ENCODE measurements at regions not wholly inside any gene's neighbourhood (a gene's known extent, or its start where the extent isn't known, plus 50 kb on each side); places are given as distances from the start of the nearest gene placed in this dataset.

DNA sequence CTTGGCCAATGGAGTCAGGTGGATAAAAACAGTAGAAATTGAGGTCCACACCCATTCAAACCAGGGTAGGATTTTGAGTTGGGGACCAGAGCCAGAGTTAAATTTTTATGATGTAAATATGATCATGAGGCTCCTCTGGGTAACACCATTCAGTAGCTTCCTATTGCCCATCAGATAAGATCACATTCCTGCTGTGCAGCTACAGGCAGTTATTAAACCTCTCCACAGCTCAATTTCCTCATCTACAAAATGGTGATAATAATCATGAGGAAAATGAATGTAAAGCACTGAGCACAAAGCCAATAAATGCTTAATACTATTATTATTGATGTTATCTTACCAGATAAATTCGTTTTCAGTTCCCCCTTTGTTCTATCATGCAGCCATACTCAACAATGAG, 432.0 kb downstream of the CAAP1 start:
- Histone ChIP-seq H3K27ac (no peak overlapping the region), H3K36me3 (no peaks in the 10 kb centered on the region), H3K4me1 (ENCODE audit: low read depth) (no peaks in the 10 kb centered on the region), H3K27me3 (no peaks in the 10 kb centered on the region), H3K4me3 (no peak overlapping the region), H3K9me3 (ENCODE audit: low read depth) (no peaks in the 10 kb centered on the region)
- no peak for DNase-seq (ENCODE audit: low read depth in 1 of 2, low spot score in 1 of 2)
- TF ChIP-seq, protein P1, sequence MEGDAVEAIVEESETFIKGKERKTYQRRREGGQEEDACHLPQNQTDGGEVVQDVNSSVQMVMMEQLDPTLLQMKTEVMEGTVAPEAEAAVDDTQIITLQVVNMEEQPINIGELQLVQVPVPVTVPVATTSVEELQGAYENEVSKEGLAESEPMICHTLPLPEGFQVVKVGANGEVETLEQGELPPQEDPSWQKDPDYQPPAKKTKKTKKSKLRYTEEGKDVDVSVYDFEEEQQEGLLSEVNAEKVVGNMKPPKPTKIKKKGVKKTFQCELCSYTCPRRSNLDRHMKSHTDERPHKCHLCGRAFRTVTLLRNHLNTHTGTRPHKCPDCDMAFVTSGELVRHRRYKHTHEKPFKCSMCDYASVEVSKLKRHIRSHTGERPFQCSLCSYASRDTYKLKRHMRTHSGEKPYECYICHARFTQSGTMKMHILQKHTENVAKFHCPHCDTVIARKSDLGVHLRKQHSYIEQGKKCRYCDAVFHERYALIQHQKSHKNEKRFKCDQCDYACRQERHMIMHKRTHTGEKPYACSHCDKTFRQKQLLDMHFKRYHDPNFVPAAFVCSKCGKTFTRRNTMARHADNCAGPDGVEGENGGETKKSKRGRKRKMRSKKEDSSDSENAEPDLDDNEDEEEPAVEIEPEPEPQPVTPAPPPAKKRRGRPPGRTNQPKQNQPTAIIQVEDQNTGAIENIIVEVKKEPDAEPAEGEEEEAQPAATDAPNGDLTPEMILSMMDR (IDR thresholded peaks at IDR 0.05; ENCODE audit: low read depth, low read length) = no peak

DNA sequence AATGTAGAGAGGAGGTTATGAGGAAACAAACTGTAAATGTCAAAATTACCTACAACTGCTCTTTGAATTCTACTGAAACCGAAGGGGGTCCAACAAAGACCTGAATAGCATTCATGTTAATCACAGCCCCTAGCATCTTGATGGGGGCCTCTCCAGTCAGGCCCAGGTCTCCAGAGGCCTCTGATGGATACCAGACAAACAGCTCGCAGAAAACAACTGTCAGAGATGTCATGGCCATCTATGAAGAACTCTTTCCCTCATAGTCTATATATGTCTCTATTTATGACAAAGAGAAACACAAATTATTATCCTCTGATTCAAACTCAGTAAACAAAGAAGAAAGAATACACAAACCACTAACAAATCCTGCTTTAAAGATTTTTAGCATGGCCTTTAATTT, 432.6 kb downstream of the CAAP1 start:
- DNase-seq (ENCODE audit: low read depth in 1 of 2, low spot score in 1 of 2) = no peak
- Histone ChIP-seq H3K4me1 (ENCODE audit: low read depth) (no peaks in the 10 kb centered on the region), H3K9me3 (ENCODE audit: low read depth) (no peaks in the 10 kb centered on the region), H3K4me3 (no peak overlapping the region), H3K27ac (no peak overlapping the region), H3K36me3 (no peaks in the 10 kb centered on the region), H3K27me3 (no peaks in the 10 kb centered on the region)
- TF ChIP-seq, protein P1 (IDR thresholded peaks at IDR 0.05; ENCODE audit: low read depth, low read length) = no peak

DNA sequence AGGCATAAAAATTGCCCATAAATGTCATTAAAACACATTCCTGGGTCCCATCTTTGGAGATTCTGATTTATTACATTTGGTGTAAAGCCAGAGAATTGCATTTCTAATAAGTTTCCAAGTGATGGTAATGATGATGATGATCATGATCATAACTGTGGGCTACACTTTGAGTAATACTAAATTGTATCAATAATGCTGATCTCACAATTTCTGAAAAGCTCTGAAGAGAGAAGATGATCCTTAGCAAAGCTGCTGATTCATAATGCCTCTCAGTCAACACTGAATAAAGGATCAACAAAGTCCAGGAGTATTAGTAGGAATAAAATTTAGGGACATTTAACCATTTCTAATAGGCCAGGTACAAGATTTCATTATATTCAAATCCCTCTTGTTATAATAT, 434.5 kb downstream of the CAAP1 start:
- Histone ChIP-seq H3K27ac (no peak overlapping the region), H3K36me3 (no peaks in the 10 kb centered on the region), H3K9me3 (ENCODE audit: low read depth) (no peaks in the 10 kb centered on the region), H3K27me3 (no peaks in the 10 kb centered on the region), H3K4me1 (ENCODE audit: low read depth) (no peaks in the 10 kb centered on the region), H3K4me3 (no peak overlapping the region)
- TF ChIP-seq, protein P1 (IDR thresholded peaks at IDR 0.05; ENCODE audit: low read depth, low read length) = no peak
- no peak for DNase-seq (ENCODE audit: low read depth in 1 of 2, low spot score in 1 of 2)

DNA sequence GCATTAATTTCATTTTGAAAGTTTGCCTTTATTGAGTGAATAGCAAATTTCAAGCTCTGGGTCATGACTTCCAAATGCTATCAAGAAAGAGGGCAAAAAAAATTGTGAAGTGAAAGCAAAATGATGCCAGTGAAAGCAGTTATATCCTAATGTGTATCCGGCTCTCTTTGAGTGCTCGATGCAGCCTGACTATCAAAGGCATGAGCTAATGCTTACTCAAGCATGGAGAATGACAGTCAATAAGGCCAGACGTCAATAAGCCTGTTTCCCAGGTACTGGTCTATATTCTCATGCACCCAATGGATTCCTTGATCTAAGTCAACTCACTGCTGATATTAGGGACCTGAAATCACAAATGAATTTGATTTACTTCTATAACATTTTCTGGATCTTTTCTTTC, 435.5 kb downstream of the CAAP1 start:
- TF ChIP-seq, protein P1 (IDR thresholded peaks at IDR 0.05; ENCODE audit: low read depth, low read length) = no peak
- no peaks in the 10 kb centered on the region for H3K36me3 ChIP-seq
- H3K4me1 ChIP-seq (ENCODE audit: low read depth) = no peaks in the 10 kb centered on the region
- H3K27ac ChIP-seq = no peak overlapping the region
- no peaks in the 10 kb centered on the region for H3K27me3 ChIP-seq
- no peak for DNase-seq (ENCODE audit: low read depth in 1 of 2, low spot score in 1 of 2)
- H3K4me3 ChIP-seq = no peak overlapping the region
- no peaks in the 10 kb centered on the region for H3K9me3 ChIP-seq (ENCODE audit: low read depth)

DNA sequence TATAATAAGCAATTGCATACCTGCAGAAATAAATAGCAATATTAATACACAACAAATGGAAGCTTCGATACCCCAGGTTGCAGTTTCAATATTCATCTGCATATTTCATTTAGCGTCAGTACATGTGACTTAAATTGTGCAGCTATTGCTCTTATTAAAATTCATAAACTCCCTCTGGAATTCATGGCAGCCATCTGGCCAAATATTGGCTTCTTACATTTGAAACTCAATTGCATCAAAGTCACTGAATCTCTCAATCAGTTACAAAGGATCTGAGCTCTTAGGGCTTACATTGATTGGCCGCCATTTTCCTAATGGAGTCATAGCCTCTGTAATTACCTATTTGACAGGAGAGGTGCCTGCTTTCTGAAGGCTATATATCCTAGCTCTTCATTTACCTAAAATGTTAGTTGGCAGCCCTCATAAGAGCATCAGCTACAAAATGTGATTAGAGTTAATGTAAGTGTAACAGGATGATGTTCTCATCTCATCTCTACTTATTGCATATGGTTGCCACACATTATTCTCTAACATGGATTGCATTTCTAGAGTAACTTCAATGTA, 453.5 kb downstream of the CAAP1 start:
- H3K27me3 ChIP-seq = no peaks in the 10 kb centered on the region
- DNase-seq (ENCODE audit: low read depth in 1 of 2, low spot score in 1 of 2) = no peak
- TF ChIP-seq, protein P1 (IDR thresholded peaks at IDR 0.05; ENCODE audit: low read depth, low read length) = no peak
- no peaks in the 10 kb centered on the region for H3K4me1 ChIP-seq (ENCODE audit: low read depth)
- H3K36me3 ChIP-seq = no peaks in the 10 kb centered on the region
- no peaks in the 10 kb centered on the region for H3K9me3 ChIP-seq (ENCODE audit: low read depth)
- no peak overlapping the region for H3K4me3 ChIP-seq
- H3K27ac ChIP-seq = no peak overlapping the region
